HG03354 (cell line): ENCODE measurements at regions not wholly inside any gene's neighbourhood (a gene's known extent, or its start where the extent isn't known, plus 50 kb on each side); places are given as distances from the start of the nearest gene placed in this dataset.
A peak's percentile ranks its signal among the peaks of the same experiment; 100 is the strongest.
"Not testable (repeated sequence)": the region's sequence is repeated elsewhere in the genome, so short reads cannot be mapped to it uniquely, and the experiment has no call there.

Experiments used
- ATAC-seq: cut with Tn5 transposase; IDR thresholded peaks from one replicate; pipeline ENCODE4 v1.9.1; 2021; ENCODE audit warnings: mild to moderate bottlenecking; ENCODE audit not compliant: unreplicated experiment, poor library complexity, severe bottlenecking

- no peak for ATAC-seq
These were observed 86.3 kb downstream of the GYPE start for GRCh38 chr4:143819029-143819428.

GRCh38 chr4:143817866-143818265 is 87.5 kb downstream of the GYPE start:
- not testable (repeated sequence) for ATAC-seq

- ATAC-seq, result not testable (repeated sequence)
These were observed 90.0 kb downstream of the GYPE start for GRCh38 chr4:143815375-143815774.

- ATAC-seq, result not testable (repeated sequence)
These were observed 91.8 kb downstream of the GYPE start for GRCh38 chr4:143813431-143814154.

GRCh38 chr4:143791693-143792092 is 91.2 kb upstream of the FREM3 start:
- ATAC-seq, result not testable (repeated sequence)

- ATAC-seq, result not testable (repeated sequence)
These were observed 90.0 kb upstream of the FREM3 start for GRCh38 chr4:143790425-143790824.

GRCh38 chr4:143789618-143790017 is 89.1 kb upstream of the FREM3 start:
- not testable (repeated sequence) for ATAC-seq

- ATAC-seq, result no peak
These were observed 84.1 kb upstream of the FREM3 start for GRCh38 chr4:143784567-143784966.

- no peak for ATAC-seq
These were observed 82.0 kb upstream of the FREM3 start for GRCh38 chr4:143782521-143782920.

- ATAC-seq, result peak; percentile 100
These were observed 73.8 kb upstream of the FREM3 start for GRCh38 chr4:143773998-143774895.

- ATAC-seq, result no peak
These were observed 70.8 kb upstream of the FREM3 start for GRCh38 chr4:143771269-143771668.

- ATAC-seq, result no peak
These were observed 67.6 kb upstream of the FREM3 start for GRCh38 chr4:143768007-143768591.

GRCh38 chr4:143763587-143763986 is 63.1 kb upstream of the FREM3 start:
- no peak for ATAC-seq

- no peak for ATAC-seq
These were observed 62.0 kb upstream of the FREM3 start for GRCh38 chr4:143762511-143762910.
